HT1080 (cell line): ENCODE measurements at regions not wholly inside any gene's neighbourhood (a gene's known extent, or its start where the extent isn't known, plus 50 kb on each side); places are given as distances from the start of the nearest gene placed in this dataset.
A peak's percentile ranks its signal among the peaks of the same experiment; 100 is the strongest.

Experiments
- DNase-seq: peaks from one replicate; pipeline ENCODE4 v3.0.0-alpha.2; 2015; ENCODE audit warnings: low read depth

DNA sequence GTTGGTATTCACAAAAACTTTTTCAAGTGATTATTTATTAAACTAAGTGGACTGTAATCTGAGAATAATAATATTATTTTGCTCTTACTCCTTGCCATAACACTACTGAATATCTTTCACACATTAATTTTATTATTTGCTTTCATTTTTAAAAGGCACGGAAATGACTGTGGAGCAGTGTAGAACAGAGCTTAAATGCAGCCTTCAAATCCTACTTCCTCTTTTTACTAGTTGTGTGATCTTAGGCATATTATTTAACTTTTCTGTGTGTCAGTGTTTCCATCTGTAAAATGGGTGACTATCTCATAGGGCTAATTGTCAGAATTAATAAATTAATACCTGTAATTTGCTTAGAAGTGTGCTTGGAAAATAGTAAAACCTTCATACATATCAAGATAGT, 55.5 kb upstream of the SLC8A1 start:
- DNase-seq, result no peak

DNA sequence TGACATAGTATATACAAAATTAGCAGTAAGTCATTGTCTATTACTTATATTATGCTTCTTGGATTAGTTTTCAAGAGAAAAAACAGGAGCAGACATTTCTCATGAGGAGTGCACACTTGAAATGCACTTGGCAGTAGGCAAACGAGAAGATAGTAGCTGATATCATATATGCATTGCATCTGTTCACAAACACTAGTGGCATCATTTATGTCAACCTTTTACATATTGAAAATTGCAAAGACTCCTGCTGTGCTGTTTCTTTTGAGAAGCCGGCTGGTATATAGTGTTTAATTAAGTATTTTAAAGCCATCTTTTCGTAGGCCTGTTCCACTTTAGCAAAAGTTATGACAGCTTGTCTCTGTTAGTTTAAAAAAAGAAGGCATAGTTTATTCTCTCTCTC, 58.4 kb upstream of the SLC8A1 start:
- DNase-seq, result no peak

DNA sequence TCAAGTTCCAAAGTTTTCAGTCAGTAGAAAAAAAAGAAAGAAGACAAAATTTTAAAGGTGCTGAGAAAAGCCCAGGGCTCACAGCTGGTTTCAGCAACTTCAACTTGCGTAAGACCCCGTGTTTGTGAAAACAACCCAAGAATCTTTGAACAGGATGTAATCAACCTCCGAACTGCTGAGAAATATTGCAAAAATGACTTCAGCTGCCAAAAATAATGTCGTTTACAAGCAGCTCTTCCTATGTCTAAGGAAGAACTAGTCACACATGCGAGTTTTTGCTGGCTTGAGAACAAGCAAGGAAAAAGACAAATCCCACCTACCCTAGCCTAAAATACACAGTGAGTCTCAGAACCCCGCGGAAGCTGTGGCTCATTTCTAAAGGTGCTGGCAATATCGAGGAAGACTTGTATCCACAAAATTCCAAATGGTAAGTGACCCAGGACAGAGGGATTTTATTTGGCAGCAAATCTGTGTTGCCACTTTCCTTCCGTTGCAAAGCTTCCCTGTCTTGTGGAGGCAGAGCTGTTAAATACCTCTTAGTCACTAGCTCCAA, 59.8 kb upstream of the SLC8A1 start:
- no peak for DNase-seq

DNA sequence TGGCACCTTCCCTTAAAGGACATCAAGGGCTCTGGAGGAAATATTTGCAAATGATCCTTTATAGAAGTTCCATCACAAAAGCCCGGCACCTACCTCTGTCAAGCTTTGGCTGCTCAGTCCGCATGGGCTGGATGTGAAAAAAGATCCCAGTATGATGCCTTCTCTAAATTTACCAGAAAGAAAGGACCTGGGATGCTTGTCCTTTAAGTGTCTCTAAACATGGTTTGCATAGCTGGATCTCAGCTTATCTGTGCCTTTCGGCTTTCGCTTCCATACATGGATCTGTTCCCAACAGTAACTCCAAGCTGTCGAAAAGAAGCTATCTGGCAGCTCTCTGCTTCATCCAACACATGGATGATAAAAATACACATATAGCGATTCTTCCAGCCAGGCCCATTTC, 60.4 kb upstream of the SLC8A1 start:
- DNase-seq, result no peak

DNA sequence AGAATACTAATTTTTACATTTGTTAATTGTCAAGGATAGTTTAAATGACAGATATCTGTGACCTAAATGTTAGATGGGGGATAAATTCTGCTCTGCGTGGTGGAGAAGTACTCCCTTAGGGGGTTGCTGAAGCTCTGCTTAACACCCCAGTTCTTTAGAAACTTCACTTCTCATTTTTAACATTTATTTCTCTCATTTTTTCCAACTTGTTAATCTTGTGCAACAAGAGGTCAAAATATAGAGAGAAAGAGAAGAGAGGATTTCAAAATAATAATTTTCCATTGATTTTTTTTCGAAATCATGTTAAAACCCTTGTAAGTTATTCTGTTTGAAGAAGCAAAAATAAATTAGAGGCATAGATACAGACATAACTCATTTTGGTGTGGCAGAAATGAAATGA, 61.3 kb upstream of the SLC8A1 start:
- DNase-seq, result no peak

DNA sequence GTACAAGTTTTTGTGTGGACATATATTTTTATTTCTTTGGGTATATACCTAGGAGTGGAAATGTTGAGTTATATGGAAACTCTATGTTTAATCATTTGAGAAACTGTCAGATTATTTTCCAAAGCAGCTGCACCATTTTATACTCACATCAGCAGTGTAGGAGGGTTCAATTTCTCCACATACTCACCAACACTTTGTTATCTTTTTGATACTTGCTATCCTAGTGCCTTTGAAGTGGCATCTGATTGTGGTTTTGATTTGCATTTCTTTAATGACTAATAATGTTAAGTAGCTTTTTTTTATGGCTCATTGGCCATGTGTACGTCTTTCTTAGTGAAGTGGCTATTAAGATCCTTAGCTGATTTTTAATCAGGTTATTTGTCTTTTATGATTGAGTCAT, 64.7 kb upstream of the SLC8A1 start:
- DNase-seq, result no peak

DNA sequence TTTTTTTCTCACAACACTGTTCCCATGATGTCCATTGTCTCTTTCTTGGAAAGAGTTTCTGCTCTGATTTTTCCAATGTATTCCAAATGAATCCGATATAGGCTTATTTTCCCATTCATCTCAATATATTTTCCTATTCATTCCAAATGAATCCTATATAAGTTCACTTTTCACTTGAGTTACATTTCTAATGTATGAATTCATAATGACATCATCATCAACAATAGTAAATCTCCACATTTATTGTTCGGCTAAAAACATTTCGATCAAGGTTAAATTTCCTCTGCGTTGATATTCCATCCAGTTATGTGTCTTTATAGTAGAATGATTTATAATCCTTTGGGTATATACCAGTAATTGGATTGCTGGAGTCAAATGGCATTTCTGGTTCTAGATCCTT, 76.7 kb upstream of the SLC8A1 start:
- DNase-seq, result no peak

DNA sequence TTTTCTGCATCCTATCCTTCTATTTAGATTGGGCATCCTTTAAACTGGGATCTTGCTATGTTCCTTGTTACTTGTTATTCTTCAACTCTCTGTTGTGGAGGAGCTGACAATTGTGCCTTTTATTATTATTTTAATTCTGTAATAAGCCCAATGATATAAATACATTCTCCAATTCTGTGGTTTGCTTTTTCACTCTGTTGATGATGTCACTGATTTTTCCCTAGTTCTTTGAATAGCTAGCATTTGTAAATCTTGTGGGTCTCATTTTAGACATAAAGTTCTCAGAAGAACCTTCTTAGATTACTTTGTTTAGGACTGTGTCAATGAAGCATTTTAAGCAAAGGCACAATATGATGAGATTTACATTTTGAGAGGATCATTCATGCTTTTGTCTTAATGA, 79.5 kb upstream of the SLC8A1 start:
- DNase-seq, result no peak

DNA sequence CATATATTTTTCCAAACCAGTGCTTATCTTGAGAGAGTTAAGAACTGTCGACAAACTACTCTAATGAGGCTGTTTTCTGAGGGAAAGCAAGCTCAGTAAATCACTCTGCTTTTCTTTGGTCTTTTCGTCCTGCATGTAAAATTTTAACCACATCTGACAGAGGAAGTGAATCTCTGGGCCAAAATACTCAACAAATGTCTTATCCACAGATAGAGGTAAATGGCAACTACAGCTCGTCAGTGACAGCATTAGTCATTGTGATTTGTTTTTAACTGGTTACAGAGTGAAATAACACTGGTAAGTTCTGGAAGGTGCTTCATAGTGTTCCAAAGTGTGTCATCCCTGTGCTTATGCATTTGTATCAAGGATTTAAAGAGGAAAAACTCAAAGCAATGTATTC, 82.6 kb upstream of the SLC8A1 start:
- no peak for DNase-seq

DNA sequence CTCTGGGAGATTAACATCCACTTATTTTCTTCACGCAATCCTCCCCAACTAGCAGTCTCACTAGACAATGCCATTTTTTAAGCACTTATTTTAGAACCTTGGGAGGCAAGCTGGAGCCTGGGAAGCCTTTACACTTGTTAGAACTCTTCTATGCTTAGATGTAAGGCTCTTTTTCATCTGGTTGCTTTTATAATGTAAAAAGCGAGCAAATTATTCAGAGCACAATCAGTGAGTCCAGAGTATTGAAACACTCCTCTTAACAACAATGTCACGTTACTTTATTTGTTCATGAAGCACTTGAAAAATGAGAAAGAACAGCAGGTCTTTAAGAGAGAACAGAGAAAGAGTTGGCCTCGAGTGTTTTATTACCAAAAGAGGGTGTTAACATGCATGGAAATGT, 84.1 kb upstream of the SLC8A1 start:
- no peak for DNase-seq

DNA sequence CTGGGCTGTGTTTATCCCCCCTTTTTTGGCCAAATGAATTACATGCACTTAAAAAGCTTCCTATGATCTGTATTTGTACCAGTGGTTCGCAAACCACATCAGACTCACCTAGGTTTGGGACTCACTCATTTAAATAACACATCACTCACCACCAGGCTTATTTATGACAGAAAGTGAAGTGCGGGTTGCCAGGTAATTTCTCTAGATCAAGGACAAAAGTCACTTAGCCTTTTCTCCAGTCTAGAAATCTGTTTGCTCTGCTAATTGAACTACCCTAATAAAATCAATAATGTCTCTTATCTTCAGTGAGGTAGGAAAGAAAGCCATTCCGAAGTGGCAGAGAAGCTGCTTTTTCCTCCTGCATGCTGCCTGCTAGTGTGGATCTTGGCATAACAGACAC, 88.1 kb upstream of the SLC8A1 start:
- no peak for DNase-seq

DNA sequence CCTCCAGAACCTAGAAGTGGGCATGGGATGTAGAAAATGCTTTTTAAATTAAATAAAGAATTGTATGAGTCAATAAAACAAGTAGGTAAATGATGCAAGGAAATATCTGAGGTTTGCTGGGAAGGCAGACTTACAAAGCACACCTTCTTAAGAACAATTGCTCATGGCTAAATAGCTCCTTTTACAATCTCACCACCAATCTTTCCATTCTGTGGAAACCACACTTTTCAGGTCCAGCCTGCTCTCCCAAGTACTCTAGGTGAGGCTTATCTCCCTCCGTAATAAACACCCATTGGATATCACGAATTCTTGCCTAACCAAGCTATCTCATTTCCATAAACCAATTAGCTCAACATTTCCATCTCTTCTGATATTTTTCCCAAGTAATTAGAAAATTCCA, 91.5 kb upstream of the SLC8A1 start:
- DNase-seq, result no peak

DNA sequence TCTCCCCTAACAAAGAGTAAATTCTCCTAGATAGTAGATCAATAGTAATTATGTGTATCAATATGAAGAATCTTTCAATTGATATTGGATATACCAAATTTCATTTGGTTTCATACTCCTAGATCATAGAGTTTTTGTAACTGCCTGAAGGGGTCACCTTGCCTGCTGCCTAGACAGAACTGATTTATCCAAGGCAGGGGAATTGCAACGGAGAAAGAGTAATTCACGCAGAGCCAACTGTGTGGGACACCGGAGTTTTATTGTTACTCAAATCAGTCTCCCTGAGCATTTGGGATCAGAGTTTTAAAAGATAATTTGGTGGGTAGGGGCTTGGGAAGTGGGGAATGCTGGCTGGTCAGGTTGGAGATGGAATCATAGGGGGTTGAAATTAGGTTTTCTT, 92.2 kb upstream of the SLC8A1 start:
- DNase-seq, result no peak

DNA sequence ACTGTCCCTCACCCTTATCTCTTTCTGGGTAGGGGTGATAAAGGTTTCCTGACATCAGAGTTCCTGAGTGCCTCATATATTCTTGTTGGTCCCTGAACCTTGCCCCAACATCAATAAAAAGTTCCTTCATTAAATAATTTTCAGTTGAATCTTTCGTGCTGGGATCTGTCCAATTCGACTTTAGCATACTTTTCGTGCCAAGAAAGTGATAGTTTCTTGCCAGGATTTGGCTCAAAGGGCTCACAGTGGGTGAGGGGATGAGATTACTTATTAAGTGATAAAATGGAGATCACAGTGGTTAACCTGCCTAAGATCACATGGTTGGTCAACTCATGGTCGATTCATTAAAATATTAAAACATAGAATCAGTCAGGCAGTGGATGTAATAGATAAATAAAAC, 93.8 kb upstream of the SLC8A1 start:
- DNase-seq, result no peak

DNA sequence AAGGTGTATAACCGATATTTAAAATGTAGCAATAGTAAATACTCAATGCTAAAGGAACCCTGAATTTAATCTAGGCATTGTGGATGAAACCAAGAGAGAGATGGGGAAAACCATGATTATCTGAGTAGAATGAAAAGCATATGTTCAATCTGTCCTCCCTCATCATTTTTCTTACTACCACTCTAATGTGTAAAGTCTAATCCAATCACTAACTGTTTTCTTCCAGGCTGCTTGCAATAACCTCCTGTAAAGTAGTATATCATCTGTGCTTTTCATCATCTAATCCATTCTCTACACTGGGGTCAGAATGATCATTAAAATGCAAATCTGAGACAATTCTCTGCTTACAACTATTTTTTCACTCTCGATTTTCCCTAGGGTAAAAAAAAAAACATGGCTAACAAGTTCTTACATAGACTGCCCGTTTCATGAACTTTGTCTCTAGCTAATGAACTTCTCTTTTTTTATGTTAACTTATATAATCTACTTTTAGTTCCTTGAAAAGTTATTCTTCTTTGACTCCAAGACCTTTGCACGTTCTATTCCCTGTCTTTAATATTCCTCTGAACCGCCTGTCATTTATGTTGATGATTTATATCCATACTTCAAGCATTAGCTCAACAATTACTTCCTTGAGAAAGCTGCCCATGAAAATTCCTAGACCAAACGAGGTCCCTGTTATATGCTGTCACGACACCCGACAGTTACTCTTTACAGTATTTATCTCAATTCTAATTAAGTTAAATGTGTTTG, 94.7 kb upstream of the SLC8A1 start:
- no peak for DNase-seq

DNA sequence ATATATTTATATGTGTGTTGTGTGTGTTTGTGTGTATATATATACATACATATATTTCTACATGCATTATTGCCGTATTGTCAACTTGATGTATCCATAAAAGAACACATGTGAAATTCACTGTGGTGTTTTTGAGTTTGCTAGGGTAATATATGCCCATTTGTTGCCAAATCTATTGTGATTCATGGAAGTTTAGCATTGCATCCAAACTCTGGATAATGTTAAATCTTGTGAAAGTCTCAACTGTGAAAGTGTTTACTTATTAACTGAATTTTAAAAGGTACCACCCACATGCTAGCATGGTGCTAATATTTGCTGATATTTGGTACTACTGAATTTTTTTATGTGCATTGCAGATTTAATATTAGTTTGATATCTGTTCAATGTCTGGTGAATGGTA, 96.6 kb upstream of the SLC8A1 start:
- DNase-seq, result no peak

DNA sequence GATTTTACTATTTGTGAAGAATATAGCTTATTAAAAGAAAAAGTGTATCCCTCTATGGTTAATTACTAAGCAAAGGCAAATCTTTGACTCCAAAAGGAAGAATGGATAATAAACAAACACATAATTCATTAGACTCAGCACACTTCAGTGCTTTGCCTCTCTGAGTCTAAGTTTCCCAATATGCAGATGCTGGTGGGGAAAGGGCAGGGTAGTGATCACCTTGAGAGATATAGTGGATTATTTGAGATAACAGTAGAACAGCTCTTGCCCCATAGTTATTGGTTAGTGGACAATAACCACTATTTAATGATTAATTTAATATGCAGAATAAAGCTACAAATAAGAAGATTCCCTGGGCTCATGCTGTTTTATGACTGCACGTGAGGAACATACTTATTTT, 98.2 kb upstream of the SLC8A1 start:
- DNase-seq, result no peak

DNA sequence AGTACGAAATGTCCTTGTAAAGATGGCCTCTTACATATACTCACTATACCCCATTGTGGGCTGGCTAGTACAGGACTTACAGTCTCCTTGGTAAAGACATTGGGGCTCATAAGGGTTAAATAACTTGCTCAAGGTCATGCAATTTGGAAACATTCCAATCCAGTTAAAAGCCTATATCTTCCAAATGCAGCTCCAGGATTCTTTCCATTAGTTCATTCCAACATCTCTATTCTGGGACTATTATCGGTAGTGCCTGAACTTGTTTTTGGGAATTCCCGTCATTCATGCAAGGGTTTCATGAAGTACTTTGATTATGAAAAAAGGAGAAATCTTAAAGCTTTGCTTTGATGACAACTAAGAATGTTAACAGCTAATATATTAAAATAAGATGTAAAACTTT, 99.2 kb upstream of the SLC8A1 start:
- no peak for DNase-seq

DNA sequence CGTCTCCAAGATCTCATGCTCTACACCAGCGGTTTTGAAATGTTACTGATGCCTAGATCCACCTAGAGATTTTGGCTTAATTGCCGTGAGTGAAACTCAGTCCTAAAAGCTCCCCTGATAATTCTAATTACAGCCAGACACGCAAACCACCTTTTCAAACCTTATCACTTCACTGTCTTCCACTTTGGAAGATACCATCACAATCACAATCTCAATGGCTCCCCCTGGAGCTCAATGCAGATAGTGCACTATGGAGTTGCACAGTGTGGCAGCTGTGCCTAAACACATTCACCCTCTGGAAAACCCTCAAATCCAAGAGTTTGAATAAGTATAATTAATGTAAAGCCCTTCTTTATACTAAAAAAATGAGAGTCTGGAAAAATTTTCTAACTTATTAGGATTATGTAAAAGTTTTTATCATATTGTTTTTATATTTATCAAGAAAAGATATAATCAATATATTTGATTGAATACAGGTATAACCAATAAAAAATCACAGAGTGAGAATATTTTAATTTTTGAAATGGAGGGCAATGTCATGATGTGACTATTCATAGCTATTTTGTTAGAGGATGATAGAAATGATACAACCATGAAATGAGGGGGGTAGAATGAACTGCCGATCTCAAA, 102.9 kb upstream of the SLC8A1 start:
- peak; percentile 40 for DNase-seq

DNA sequence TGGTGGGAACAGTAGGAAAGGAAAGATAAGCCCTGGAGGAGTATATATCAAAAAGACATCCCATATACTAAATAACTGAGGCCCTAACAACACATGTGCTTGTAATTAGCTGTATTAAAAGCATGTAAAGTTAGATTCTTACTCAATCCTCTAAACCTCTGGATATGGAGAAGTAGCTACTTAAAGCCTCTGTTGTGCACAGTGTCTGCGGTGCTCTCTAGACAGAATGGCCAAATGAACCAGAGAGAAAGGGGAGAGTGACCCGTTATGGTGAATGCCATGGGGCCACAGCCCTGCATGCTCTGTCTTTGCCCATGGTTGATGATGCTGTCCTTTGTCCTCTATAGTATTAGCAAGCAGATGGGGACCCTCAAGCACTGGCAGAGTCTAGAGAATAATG, 104.4 kb upstream of the SLC8A1 start:
- no peak for DNase-seq

DNA sequence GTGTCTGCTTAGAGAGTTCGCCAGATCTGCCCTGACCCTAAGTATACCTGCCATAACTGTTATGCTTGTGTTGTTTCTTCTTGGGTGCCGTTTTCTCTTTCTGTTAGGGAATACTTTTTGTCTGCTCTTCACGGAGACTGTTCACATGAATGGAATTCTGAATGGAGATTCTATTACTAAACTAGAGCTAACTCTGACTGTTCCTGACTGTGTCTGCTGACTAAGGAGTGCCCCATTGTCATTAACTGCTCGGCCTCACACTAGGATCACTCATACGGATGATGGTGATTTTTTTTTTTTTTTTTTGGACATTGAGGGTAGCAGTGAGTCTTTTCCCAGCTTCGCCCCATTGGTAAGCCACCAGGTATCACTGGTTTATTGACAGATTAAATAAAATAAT, 104.8 kb upstream of the SLC8A1 start:
- no peak for DNase-seq

DNA sequence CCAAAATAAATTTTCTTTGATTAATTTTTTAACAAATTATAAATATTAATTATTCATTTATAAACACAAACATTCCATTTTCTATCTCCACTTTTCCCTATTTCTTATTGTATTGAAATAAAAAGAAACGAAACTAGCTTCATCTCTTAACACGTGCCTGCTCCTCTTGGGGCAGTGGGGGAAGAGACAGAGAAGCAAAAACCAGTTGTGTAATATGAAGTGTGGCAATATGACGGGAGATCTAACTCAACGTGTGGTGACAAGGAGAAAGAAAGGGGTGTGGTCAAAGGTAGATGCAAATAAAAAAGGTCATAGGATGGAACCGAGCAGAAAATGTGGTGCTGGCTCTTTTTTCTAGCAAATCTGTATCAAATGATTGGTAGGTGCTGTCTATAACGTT, 106.9 kb upstream of the SLC8A1 start:
- no peak for DNase-seq

DNA sequence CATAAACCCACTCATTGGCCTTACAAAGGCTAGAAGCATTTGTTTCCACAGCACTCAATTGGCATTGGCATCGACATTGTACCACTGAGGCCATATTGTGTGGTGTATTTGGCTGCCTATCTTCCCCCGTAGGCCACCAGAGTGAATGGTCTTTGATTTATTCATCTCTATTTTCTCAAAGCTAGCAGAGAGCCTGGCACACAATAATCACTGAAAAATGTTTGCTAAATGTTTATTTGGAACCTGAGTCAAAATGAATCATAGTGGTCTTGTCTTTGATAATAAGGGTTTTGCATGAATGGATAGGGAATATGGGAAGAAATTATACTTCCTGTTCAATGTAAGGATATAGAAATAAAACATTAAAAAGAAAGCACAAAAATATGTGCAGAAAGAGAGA, 107.3 kb upstream of the SLC8A1 start:
- DNase-seq, result peak; percentile 3
